ENCODE measurements at regions not wholly inside any gene's neighbourhood (a gene's known extent, or its start where the extent isn't known, plus 50 kb on each side); places are given as distances from the start of the nearest gene placed in this dataset.
"Not testable (repeated sequence)": the region's sequence is repeated elsewhere in the genome, so short reads cannot be mapped to it uniquely, and the experiment has no call there.

GRCh38 chr17:74137416-74137815 lies 66.1 kb upstream of the RPL38 start:
- ChIA-PET POLR2A (no interaction called here), CTCF (interaction anchor here (1.1 kb wide), 1 partner anchor 39 kb away, joined by 3 read pairs; no protein-coding TSS in a partner anchor)
- TF ChIP-seq CTCF (IDR thresholded peaks at IDR 0.05; ENCODE audit: insufficient read depth, low read length, missing control alignments) = no peak
- no peak for DNase-seq (ENCODE audit: low read depth, low spot score)
- no peak overlapping the region for H3K4me3 ChIP-seq (ENCODE audit: low read depth, low read length)

- ChIA-PET POLR2A (no interaction called here), CTCF (no interaction called here)
- TF ChIP-seq CTCF (IDR thresholded peaks at IDR 0.05; ENCODE audit: insufficient read depth, low read length, missing control alignments) = no peak
- no peak for DNase-seq (ENCODE audit: low read depth, low spot score)
- H3K4me3 ChIP-seq (ENCODE audit: low read depth, low read length) = no peak overlapping the region
Measured at GRCh38 chr17:74139120-74139519, 64.4 kb upstream of the RPL38 start.

GRCh38 chr17:74140282-74140681 lies 63.2 kb upstream of the RPL38 start:
- DNase-seq (ENCODE audit: low read depth, low spot score) = no peak
- POLR2A ChIA-PET = no interaction called here
- H3K4me3 ChIP-seq (ENCODE audit: low read depth, low read length) = no peak overlapping the region
- TF ChIP-seq CTCF (IDR thresholded peaks at IDR 0.05; ENCODE audit: insufficient read depth, low read length, missing control alignments) = no peak
- CTCF ChIA-PET = no interaction called here

GRCh38 chr17:74141612-74142011 lies 61.9 kb upstream of the RPL38 start:
- CTCF ChIA-PET = interaction anchor here (1.1 kb wide), 1 partner anchor 61 kb away, joined by 3 read pairs; the partner anchor contains the start of gene RPL38
- DNase-seq (ENCODE audit: low read depth, low spot score) = no peak
- no peak for TF ChIP-seq CTCF (IDR thresholded peaks at IDR 0.05; ENCODE audit: insufficient read depth, low read length, missing control alignments)
- H3K4me3 ChIP-seq (ENCODE audit: low read depth, low read length) = no peak overlapping the region
- POLR2A ChIA-PET = no interaction called here

- CTCF ChIA-PET; H3K4me3 ChIP-seq (ENCODE audit: low read depth, low read length); POLR2A ChIA-PET; DNase-seq (ENCODE audit: low read depth, low spot score): not testable (repeated sequence)
Measured at GRCh38 chr17:74143318-74143717, 60.2 kb upstream of the RPL38 start.

- H3K4me3 ChIP-seq (ENCODE audit: low read depth, low read length) = no peak overlapping the region
- ChIA-PET CTCF (no interaction called here), POLR2A (no interaction called here)
- no peak for DNase-seq (ENCODE audit: low read depth, low spot score)
- no peak for TF ChIP-seq CTCF (IDR thresholded peaks at IDR 0.05; ENCODE audit: insufficient read depth, low read length, missing control alignments)
Measured at GRCh38 chr17:74145756-74146155, 57.7 kb upstream of the RPL38 start.

- DNase-seq (ENCODE audit: low read depth, low spot score) = no peak
- no peak for TF ChIP-seq CTCF (IDR thresholded peaks at IDR 0.05; ENCODE audit: insufficient read depth, low read length, missing control alignments)
- ChIA-PET CTCF (no interaction called here), POLR2A (no interaction called here)
- H3K4me3 ChIP-seq (ENCODE audit: low read depth, low read length) = no peak overlapping the region
Measured at GRCh38 chr17:74146196-74146595, 57.3 kb upstream of the RPL38 start.

Data from AG04449 (cell line).